COR-L47 (cell line): ENCODE measurements at regions not wholly inside any gene's neighbourhood (a gene's known extent, or its start where the extent isn't known, plus 50 kb on each side); places are given as distances from the start of the nearest gene placed in this dataset.
A peak's percentile ranks its signal among the peaks of the same experiment; 100 is the strongest.

Experiments used
- DNase-seq: peaks from one replicate; lab custom pipeline; 2025; lab: John Stamatoyannopoulos, UW

DNA sequence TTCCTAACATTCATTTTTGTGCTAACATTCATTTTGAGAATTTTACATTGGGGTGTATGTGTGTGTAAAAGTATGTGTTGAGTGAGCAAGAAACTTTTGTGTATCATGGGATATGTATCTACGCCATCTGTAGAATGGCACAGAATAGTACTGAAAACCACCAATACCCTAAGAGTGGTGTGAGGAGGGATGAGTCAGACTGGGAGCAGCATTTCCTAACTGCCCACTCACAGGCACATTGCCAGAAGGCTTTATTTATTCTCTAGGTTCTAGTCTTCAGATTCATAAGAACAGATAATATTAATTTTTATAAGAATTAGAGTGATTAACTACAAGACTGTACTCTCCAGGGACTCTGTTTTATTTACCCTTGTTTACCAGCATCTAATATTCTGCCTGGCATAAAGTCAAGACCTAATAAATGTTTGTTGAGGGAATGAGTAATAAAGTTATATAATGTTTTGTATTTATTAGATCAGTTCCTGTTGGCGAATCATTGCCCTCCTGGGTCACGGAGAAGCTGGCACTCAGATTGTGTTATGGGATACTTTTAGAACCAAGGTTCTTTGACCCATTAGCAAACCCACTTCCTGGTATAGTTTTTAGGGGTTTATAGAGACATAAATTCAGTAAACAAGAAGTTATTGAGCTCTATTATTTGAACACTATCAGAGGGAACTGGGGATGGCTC is 159.1 kb upstream of the PPP2R2B start:
- no peak for DNase-seq

DNA sequence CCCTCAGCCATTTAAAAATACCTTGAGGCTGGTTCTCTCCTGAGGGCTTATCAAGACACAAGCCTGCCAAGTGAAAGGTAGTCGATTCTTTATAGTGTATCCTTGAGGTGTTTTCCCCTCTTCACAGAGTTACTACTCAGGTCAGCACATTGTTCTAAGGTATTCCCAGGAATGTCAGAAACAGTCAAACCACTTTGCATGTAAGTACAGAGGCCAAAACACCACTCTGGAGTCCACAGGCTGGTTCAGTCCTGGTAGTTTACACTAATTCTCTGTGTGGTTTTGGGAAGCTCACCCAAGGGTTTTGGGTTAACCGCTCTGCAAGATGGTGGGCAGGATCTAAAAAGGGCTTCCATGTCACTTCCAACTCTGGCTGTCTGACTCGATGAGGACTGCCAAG is 162.3 kb upstream of the PPP2R2B start:
- no peak for DNase-seq

DNA sequence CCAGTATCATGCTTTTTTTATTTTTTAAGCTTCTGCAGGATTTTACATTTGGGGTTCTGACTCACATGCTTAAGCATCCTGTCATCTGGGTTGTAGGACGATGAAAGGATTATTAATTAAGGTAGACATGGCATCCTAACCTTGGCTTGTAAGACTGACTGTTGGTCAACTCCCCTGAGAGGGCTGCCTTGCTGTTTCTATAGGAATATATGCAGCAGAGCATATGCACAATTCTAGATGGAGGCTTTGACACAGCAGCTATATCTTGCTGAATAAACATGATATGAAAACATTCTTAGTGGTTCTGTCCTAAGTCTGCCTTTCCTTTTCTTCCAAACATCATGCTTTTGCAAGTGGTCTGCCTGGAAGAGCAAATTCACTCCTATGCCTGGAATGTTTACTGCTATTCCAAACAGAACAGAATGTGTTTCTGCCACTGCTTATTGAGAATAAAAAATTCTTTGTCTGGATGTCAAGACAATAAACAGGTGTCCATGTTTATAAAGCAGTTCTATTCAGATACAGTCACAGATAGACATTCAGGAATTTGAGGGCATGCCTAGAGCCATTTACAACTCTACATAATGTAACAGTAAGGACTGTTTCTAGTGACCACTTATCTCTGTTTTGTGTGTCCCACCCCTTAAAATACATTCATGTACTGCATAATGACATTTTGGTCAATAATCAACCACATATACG is 166.2 kb upstream of the PPP2R2B start:
- no peak for DNase-seq

DNA sequence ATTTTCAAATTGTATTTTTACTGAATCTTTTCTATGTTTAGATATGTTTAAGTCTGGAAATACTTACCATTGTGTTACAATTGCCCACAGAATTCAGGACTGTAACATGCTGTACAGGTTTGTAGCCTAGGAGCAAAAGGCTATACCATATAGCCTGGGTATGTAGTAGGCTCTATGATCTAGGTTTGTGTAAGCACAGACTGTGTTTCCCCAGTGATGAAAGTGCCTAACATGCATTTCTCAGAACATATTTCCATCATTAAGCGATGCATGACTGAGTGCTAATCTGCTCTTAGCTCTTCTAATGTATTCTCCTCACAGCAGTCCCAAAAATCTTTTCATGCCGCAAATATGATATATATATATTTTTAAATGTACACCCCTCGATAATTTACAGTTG is 166.7 kb upstream of the PPP2R2B start:
- no peak for DNase-seq

DNA sequence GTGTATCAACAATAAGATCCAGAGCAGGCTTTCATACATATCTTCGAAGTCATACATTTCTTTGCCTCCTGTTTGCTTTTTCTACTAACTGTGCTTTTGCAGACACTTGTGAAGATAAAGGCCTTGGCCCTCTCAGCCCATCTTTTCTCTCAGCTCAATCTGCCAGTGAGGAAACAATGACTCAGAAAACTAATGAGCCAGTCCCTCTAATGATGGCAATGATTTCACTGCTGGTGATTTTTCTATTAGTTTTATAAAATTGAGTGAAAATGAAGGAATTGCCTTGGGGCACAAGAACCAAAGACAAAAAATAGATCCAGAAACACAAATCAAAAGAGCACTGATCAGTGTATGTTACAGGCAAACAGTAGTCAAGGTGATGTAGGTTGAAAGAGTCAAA is 167.7 kb upstream of the PPP2R2B start:
- no peak for DNase-seq

DNA sequence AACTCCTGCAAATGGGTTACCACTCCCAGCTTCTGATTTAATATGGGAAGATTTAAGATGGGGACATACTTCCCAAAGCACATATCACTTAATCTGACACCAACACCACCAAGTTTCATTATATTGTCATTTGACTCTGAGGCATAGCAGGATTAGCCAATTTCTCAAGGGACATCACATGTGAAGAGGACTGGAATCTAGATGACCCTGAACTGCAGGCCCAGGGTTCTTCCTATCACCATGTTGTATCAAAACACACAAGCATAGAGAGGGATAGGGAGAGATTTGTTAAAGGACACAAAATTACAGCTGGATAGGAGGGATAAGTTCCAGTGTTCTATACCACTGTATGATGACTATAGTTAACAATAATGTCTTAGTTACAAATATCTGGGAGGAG is 168.3 kb upstream of the PPP2R2B start:
- DNase-seq: no peak

DNA sequence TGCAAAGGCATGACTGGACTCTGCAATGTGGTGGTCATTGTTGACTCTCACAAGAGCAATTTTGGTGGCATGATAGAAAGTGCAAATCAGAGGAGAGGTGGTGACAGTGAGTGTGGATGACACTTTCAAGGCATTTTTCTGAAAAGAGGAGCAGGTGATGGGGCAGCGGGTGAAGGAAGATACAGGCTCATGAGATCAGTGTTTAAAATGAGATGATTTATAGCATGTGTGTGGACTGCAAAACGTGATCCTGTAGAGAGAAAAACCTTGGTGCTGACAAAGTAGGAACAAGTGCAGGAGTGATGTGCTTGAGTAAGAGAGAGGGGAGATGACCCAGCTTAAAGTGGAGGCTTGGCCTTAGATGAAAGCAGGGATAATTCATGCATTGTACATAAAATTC is 171.2 kb upstream of the PPP2R2B start:
- no peak for DNase-seq

DNA sequence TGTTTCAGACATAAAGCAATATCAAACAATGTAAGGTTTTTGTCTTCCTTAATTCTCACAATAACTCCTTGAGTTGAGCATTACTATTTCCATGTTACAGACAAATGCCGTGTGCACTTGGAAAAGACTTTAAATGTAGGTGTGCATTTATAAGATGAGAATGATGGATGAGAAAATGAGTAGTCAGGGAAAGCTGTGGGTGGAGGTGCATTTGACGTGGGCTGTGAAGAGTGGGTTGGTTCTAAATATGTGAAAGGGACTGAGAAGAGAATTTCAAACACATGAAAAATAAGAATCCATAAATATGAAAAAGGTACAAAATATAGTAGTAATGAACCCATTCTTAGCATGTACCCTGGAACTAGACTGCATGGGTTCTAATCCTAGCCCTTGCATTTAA is 171.6 kb upstream of the PPP2R2B start:
- no peak for DNase-seq

DNA sequence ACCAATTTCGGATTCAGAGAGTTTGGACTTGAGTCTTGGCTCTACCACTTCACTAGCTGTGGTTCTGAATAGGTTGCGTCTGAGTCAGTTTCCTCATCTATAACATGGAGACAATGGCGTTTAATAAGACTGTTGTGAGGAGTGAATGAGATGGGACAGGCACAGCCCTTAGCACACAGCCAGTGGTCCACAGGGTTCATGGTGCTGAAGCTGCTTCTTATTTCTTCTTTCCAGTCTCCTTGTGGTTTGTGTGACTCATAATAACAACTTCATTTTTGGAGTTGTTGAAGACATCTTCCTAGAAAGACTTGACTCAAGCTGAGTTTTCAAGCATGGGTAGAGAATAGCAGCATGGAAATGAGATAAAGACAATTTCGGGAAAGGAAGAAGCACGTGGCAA is 172.6 kb upstream of the PPP2R2B start:
- no peak for DNase-seq

DNA sequence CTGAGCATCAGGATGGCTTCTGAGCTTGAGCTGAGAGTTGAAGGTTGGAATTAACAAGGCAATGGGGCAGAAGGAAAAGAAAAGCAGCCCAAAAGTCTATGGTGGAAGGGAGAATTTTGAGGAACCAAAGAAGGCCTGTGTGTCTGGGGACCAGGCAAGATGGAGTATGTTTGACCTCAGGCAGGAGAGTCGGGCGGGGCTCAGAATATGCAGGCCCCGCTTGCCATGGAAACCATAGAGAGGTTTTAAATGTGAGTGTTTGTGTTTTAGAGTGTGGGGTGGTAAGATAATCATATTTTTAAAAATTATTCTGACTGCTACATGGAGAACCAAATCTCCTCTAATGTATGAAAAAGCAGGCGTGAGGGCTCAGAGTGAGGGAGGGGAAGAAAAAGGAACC is 174.0 kb upstream of the PPP2R2B start:
- no peak for DNase-seq

DNA sequence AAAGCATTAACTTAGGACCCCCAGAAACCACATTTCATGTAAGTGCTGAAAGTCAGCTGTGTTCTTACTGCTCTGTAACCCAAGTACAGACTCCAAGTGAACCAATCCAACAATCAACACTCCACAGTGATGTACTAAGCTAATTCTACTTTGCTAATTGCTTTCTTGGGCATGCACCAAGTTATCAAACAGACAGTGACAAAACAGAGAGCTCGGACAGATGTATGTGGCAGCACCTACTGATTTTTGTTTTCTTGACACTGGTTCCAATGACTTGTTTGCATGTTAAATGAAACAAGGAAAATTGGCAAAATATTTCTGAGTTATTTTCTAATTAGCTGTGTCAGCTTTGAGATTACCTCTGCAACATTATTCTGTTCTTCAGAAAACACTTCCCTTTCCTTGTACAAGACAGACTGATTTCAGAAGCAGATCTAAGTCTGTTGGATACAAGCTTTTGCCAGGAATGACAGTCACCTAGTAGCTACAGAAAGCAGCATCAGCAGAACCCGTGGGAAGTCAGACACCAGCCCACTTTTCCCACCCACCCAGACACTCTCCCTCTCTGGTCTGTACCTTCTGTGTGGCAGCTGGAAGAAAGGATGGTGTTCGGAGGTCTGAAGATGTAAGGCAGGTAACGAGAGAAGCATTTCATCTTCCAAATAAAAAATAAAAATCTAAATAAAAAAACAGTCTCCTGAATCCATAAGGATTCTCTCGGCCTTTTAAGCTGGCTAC is 176.7 kb upstream of the PPP2R2B start:
- DNase-seq: no peak

DNA sequence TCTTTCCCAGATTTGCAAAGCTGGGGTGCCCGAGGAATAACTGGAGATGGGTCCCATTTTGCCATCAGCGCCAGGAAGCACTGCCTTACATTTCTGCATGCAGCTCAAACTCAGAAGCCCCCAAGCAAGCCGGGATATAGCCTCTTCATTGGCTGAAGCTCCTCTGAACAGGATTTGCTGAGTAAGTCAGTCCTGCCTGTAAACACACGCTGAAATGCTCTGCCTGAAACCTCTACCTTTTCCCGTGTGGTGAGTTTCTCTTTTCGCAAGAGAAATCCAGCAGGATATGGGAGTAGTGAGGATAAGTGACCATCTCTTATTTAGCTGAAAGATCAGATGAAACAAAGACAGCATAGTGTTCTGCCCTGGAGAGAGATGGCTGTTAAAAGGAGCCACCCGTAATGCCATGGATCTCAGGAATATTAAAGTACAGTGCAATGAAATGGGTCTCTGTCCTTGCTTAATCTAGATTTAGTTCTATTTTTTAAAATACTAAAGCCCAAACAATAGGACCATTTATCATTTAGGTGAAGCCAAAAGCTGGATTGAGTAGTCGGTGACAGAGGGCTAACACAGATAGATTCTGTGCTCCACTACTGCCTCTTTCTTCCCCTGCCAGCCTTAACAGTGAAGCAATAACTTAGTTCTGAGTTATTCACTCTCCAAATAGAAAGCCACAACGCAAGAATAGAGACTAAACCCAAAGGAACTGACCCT is 177.5 kb upstream of the PPP2R2B start:
- no peak for DNase-seq

DNA sequence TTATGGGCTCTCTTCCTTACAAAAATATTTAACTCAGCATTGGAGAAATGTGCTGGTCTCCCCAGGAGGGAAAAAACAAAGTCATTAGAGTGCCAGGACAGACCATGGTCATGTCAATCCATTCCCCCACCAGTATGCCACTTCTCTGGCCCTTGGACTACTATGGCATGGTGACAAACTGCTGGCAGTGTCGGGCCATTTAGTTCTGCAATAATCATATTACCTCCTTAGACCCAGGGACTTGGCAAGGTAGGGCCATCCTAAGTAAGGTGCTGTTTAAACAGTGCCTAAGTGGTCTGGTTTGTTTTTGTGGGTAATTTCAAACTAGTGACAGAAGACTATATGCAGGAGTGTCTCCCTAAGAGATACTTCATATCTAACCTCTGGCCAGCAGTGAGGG is 177.8 kb upstream of the STK32A start:
- no peak for DNase-seq

DNA sequence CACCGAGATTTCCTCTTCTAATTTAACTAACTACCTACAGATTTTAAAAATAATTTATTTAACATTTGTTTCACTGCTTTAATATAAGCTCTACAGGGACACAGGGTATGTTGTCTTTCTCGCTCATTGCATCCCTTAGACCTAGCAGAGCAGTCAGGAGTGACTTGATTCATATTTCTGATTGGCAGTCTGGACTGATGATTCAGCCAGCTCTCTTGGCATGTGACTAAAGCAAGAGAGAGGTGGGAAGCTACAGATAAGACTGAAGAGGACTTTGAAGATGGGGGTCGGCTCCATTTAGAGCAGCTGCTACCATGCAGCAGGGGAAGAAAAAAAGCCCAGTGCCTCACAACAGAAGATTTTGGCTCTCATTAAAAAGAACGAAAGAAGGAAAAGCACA is 173.4 kb upstream of the STK32A start:
- no peak for DNase-seq

DNA sequence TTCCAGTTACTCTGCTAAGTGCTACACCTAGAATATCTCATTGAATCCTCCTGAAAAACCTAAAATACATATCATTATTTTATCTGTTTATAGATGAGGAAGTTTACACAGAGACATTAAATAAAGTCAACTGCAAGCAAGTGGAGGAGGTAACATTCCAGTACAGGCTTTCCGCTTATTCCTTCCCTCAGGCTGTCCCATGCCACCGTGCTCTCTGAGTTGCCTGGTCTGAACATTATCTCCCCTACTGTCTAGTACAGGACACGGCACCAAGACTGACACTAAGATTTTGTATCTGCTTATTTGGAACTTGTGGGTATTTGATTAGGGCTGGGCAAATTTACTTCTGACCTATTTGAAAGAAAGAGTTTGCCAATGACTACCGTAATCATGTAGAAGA is 172.4 kb upstream of the STK32A start:
- DNase-seq: no peak

DNA sequence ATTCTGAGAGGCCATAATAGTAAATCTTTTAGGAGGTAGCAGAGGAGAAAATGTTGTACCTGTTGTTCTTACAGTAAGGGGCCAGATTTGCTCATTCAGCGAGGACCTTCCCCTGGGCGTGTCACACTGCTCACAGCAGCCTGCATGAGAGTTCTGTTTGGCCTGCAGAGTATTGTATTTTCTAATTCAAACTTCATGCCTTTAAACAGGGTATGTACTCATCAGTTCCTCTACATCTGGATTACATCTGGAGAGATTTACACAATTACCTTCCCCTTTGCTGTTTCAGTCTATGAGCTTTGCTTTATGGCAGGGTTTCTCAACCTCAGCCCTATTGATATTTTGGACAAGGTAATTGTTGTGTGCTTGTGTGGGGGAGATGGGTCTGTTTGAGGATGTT is 170.9 kb upstream of the STK32A start:
- no peak for DNase-seq

DNA sequence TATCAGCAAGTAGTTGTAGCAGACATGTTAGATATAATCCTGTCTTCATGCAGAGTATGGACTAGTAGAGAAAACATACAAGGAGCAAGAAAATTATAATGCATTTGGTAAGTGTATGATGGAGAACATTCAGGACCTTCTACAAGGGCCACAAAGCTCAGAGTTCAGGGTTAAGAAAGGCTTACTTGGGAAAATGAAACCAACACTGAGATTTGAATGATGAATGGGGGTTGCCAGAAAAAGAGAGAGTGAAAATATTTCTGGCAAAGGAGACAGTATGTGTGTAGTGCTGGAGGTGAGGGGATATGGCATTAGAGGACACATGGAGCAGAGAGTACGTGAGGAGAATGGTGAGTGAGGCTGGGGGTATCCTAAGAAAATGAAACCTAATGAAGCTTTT is 169.8 kb upstream of the STK32A start:
- no peak for DNase-seq

DNA sequence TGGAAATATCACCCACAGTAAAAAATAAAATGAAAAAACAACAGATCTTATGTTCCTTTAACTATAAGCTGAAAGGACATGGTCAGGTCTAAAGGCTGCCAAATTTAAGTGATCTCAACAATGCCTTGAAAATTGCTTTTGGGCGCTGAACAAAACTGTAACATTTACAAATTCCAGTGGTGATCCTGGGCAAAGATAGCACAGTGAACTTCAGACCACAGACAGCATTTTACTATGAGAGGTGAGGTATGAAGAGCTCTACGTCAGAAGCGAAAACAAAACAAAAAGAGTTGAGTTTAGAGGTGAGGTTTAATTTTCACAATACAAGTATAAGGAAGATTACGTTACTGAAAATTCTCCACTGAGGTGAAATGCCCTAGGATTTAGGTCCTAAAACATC is 165.8 kb upstream of the STK32A start:
- DNase-seq: no peak

DNA sequence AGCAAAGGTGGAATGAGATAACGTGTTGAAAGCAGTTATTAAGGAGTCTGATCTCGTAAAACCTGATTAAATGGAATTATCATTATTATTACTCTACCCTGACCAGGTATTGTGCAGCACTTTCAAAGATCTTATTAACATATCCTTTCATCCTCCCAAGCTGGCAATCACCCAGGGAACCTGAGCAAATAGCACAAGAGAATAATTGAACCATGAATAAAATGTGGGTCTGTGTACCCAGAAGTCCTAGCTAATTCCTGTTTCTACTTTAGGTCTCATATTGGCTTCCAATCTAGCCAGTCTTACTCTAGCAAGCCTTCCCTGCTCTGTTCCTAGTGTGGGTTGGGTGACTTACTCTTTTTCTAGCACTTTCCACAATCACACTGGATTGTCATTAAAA is 162.2 kb upstream of the STK32A start:
- DNase-seq: peak; percentile 70

DNA sequence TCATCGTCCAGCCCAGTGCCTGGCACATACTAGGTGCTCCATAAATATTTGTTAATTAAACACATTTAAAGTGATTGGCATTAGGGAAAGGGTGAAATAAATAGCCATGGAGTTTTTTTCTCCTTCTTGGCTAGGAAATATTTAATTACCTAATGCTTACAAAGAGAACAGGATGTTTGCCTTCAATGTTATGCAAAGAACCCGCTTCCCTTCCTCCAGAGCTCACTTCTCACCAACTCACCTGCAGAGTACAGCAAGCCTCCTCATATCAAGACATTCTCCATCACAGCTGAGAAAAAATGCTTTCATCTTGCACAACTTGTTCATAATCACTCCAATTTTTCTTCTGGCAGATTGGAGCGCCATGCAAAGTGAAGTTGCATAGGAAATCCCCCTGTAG is 161.7 kb upstream of the STK32A start:
- DNase-seq: no peak

DNA sequence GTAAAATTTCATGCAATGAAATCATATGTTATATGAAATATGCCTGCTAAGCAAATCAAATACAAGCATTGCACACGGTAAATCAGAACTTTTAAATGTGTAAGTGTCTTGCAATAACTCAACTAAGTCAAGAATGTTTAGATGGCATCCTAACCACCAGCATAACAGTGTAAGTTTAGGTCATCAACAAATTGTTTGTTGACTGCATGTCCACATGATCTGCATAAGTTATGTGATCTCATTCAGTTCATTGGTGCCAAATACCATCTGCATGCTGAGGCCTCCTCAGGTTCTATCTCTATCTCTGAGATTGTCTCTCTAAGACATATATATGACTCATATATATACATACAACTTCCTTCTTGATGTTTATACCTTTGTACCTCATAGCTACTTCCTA is 159.6 kb upstream of the STK32A start:
- no peak for DNase-seq

DNA sequence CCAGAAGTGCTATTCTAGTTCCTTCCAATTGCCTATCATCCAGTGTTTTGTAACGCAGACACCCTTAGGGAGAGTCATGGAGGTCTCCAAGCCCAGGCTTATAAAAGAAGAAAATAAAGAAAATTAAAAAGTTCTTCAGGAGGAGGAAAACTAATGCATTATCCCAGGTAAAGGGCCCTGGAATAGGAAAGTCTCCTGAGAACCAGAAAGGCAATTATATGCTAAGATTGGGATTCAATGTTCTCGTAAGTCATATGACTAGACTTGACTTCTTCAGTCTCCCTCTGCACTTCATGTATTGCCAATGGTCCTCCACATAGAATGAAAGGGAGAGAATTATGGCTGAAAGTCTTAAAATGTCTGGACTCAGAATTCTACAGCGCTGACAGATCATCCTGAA is 154.4 kb upstream of the STK32A start:
- DNase-seq: no peak

DNA sequence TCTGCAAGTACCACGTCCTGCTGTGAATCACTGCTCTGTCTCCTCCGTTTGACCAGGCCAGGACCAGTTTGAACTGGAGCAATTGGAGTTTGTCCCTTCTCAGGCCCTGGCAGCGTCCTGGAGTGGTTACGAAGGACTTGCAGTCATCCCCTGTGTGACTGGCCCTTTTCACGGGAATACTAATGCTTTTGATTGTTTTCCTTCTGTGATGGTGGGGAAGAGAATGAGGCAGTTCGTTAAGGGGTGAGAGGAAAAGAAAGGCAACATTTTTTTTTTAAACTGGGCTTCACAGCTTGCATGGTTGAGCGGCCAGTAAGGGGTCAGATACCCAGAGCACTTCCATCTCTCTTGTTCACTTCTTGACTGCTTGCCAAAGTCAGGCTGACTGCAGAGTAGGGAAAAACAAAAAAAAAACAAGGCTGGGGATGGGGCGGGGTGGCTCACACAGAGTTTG is 153.5 kb upstream of the STK32A start:
- DNase-seq: no peak
